Peyer's patch (tissue), 4 donors: ENCODE measurements at regions not wholly inside any gene's neighbourhood (a gene's known extent, or its start where the extent isn't known, plus 50 kb on each side); places are given as distances from the start of the nearest gene placed in this dataset.

ENCODE experiments used
- CTCF ChIP-seq, 6 experiments: fragments of 450-650 bp in 4 of 6; fragments of 200-600 bp in 2 of 6; sonication (generic) in 1 of 6; IDR thresholded peaks; one replicate each; pipeline ENCODE4 v1.5.1; 2017 to 2019; ENCODE audit warnings: antibody characterized with exemption in 6 of 6, mild to moderate bottlenecking in 3 of 6, moderate library complexity in 1 of 6
- POLR2A ChIP-seq, 2 donors: fragments of 450-650 bp; IDR thresholded peaks; one replicate each; pipeline ENCODE4 v1.5.1; 2017; ENCODE audit warnings: antibody characterized with exemption in 2 of 2, mild to moderate bottlenecking in 2 of 2, moderate library complexity in 2 of 2

DNA sequence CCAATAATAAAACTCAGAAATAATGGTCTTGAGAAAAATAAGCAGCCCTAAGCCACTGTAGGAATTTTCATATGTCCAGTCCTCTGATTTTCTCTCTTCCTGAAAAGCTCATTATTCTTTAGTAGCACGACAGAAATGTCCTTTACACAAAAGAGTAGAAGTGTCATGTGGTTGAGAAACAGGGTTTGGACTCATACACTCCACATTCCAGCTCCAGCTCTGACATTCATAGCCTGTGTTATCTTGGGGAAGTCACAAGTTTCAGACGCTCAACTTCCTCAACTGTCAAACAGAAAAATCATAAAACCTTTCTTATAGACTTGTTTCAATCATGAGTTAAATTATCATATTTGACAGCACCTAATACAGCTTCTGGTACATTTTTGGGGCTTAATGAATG is 511.5 kb downstream of the TNS1 start:
- TF ChIP-seq CTCF (IDR thresholded peaks at IDR 0.05) (no peak), POLR2A (IDR thresholded peaks at IDR 0.05) (no peak)
